Fibroblast of skin of left quadriceps (primary cell): ENCODE measurements at regions not wholly inside any gene's neighbourhood (a gene's known extent, or its start where the extent isn't known, plus 50 kb on each side); places are given as distances from the start of the nearest gene placed in this dataset.

Experiments used
- DNase-seq, 2 experiments: peaks; one replicate each; pipeline ENCODE4 v3.0.0-alpha.2; 2013; ENCODE audit warnings: low read depth in 2 of 2

GRCh38 chr5:126360467-126360866 is 62.7 kb upstream of the GRAMD2B start:
- no peak for DNase-seq

- no peak for DNase-seq
These were observed 59.6 kb upstream of the GRAMD2B start for GRCh38 chr5:126363658-126364057.

- DNase-seq: no peak
These were observed 58.9 kb upstream of the GRAMD2B start for GRCh38 chr5:126364206-126364902.

- DNase-seq: no peak
These were observed 57.6 kb upstream of the GRAMD2B start for GRCh38 chr5:126365446-126366198.

- no peak for DNase-seq
These were observed 57.0 kb upstream of the GRAMD2B start for GRCh38 chr5:126366199-126366560.

GRCh38 chr5:126368239-126368812 is 54.9 kb upstream of the GRAMD2B start:
- DNase-seq: no peak

- no peak for DNase-seq
These were observed 54.1 kb upstream of the GRAMD2B start for GRCh38 chr5:126369083-126369482.

GRCh38 chr5:126369995-126370731 is 53.0 kb upstream of the GRAMD2B start:
- no peak for DNase-seq

GRCh38 chr5:126370796-126371718 is 52.2 kb upstream of the GRAMD2B start:
- DNase-seq: no peak

GRCh38 chr5:126373375-126374108 is 49.7 kb upstream of the GRAMD2B start:
- no peak for DNase-seq
